Natural killer cell (primary cell): ENCODE measurements at regions not wholly inside any gene's neighbourhood (a gene's known extent, or its start where the extent isn't known, plus 50 kb on each side); places are given as distances from the start of the nearest gene placed in this dataset.

Experiments used
- ATAC-seq, 3 donors: fragments of 150-1000 bp in 2 of 3; fragments of 200-7000 bp in 1 of 3; cut with Tn5 transposase; 1 replicate in 1 of 3; 2 replicates in 2 of 3; pipeline ENCODE4 v1.10.0; 2021; ENCODE audit warnings: mild to moderate bottlenecking in 2 of 3, moderate library complexity in 2 of 3
- DNase-seq, 2 donors: peaks; one replicate each; pipeline versions ENCODE4 v3.0.0 to v3.0.0-alpha.2; 2013 to 2021; ENCODE audit warnings: mixed read lengths in 1 of 2
- H3K27ac ChIP-seq: one replicate; pipeline ENCODE4 v1.5.1; 2013; ENCODE audit warnings: mild to moderate bottlenecking, low read length
- H3K27me3 ChIP-seq: one replicate; pipeline ENCODE4 v1.6.1; 2013; ENCODE audit warnings: low read length; ENCODE audit not compliant: control insufficient read depth, insufficient read depth
- H3K36me3 ChIP-seq: one replicate; pipeline ENCODE4 v1.6.1; 2013; ENCODE audit warnings: low read length; ENCODE audit not compliant: control insufficient read depth, insufficient read depth
- H3K4me1 ChIP-seq: one replicate; pipeline ENCODE4 v1.6.1; 2013; ENCODE audit warnings: low read length; ENCODE audit not compliant: control insufficient read depth, insufficient read depth
- H3K4me3 ChIP-seq: one replicate; pipeline ENCODE4 v1.5.1; 2013; ENCODE audit warnings: low read length
- H3K9me3 ChIP-seq: one replicate; pipeline ENCODE4 v1.6.1; 2013; ENCODE audit warnings: low read length; ENCODE audit not compliant: control insufficient read depth, insufficient read depth
- H3K27ac Mint-ChIP-seq, 2 donors: one replicate each; pipeline ENCODE4 v1.8.0; 2022; ENCODE audit warnings: mild to moderate bottlenecking in 2 of 2, mixed read lengths in 2 of 2, moderate library complexity in 1 of 2
- H3K27me3 Mint-ChIP-seq, 2 donors: one replicate each; pipeline ENCODE4 v1.8.0; 2022; ENCODE audit warnings: low read depth in 2 of 2, mixed read lengths in 2 of 2
- H3K36me3 Mint-ChIP-seq: one replicate; pipeline ENCODE4 v1.8.0; 2022; ENCODE audit warnings: mixed read lengths
- H3K4me1 Mint-ChIP-seq, 2 donors: one replicate each; pipeline ENCODE4 v1.8.0; 2022; ENCODE audit warnings: mixed read lengths in 2 of 2
- H3K4me3 Mint-ChIP-seq: one replicate; pipeline ENCODE4 v1.8.0; 2022; ENCODE audit warnings: mild to moderate bottlenecking, moderate library complexity, mixed read lengths
- H3K9me3 Mint-ChIP-seq, 2 donors: one replicate each; pipeline ENCODE4 v1.8.0; 2022; ENCODE audit warnings: mixed read lengths in 2 of 2
- CTCF ChIP-seq: fragments of 200-600 bp; IDR thresholded peaks from one replicate; pipeline ENCODE4 v1.8.0; 2022; ENCODE audit warnings: antibody characterized with exemption
- WGBS: methylation state at CpG from one replicate; pipeline ENCODE4 v1.1.7; 2013; ENCODE audit warnings: missing lambda C conversion rate; ENCODE audit not compliant: insufficient coverage; 5-methylcytosine and 5-hydroxymethylcytosine counted together
- intact Hi-C: fragments of 100-400 bp; cut with micrococcal nuclease; formaldehyde crosslinking; loops from one replicate; pipeline ENCODE4 v1.14.2; 2022

GRCh38 chr2:175808858-175809257 is 193.2 kb downstream of the LNPK start:
- WGBS: 90% methylated on average over 1 of the region's 1 CpG
- H3K36me3 ChIP-seq: no peaks in the 10 kb centered on the region
- intact Hi-C loops: no loop called here

GRCh38 chr2:175808078-175808477 is 194.0 kb downstream of the LNPK start:
- DNase-seq: no peak
- no peak overlapping the region for H3K4me3 Mint-ChIP-seq
- Histone ChIP-seq H3K27ac (no peak overlapping the region), H3K4me1 (no peaks in the 10 kb centered on the region), H3K9me3 (no peaks in the 10 kb centered on the region), H3K36me3 (no peaks in the 10 kb centered on the region), H3K27me3 (no peaks in the 10 kb centered on the region), H3K4me3 (no peak overlapping the region)
- peaks cover 6 to 18% of the 10 kb centered on the region in 2 donors for H3K27me3 Mint-ChIP-seq
- TF ChIP-seq CTCF: no peak
- WGBS: no CpG with 5 or more reads among the region's 1 CpG
- no peaks in the 10 kb centered on the region for H3K4me1 Mint-ChIP-seq
- no peak for ATAC-seq
- intact Hi-C loops: no loop called here
- H3K36me3 Mint-ChIP-seq: no peaks in the 10 kb centered on the region
- no peaks in the 10 kb centered on the region for H3K9me3 Mint-ChIP-seq
- no peak overlapping the region for H3K27ac Mint-ChIP-seq

More at GRCh38 chr2:175808858-175809257, 193.2 kb downstream of the LNPK start:
- Histone ChIP-seq H3K4me3 (no peak overlapping the region), H3K9me3 (no peaks in the 10 kb centered on the region), H3K27me3 (no peaks in the 10 kb centered on the region), H3K27ac (no peak overlapping the region), H3K4me1 (no peaks in the 10 kb centered on the region)
- ATAC-seq: no peak
- Mint-ChIP-seq H3K9me3 (no peaks in the 10 kb centered on the region), H3K27me3 (peaks cover 6 to 18% of the 10 kb centered on the region in 2 donors), H3K4me3 (no peak overlapping the region), H3K36me3 (no peaks in the 10 kb centered on the region), H3K4me1 (no peaks in the 10 kb centered on the region), H3K27ac (no peak overlapping the region)
- DNase-seq: no peak
- TF ChIP-seq CTCF: no peak

DNA sequence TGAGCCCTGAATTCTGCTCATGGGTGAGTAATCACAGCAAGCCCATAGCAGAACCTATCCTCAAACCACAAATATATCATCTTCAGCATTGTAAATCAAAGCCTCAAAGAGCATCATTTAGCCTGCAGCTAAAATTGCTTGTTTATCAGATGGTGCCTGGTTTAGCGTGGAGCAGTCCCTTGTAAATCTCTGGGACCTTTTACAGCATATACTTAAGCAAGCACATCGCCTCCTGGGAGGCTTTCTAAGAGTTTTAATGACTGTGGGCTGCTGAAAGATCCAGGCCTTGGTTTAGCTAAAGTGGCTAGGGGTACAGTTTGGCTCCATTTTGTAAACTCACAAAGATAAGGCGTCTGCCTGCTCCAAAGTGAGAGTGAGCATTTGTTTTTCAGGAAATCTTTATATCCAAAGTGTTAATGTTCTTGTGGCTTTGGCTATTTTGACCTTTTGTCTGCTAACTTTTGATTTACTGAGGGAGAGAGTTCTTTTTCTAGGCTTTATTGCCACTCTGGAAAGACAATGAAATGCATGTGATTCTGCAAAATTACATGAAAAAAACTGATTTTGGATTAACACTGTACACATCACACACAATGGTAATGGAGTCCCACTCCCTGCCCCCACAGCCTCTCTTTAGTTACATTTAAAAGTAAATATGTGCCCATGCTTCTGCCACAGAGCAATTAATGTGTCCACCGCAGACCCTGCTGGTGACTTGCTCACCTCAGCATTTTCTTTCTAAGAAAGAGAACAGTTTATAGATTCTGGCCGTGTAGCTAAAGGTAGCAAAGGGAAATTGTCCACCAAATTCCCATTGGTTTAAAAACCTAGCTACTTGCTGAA is 194.8 kb downstream of the LNPK start:
- intact Hi-C loops: no loop called here
- Mint-ChIP-seq H3K4me3 (no peak overlapping the region), H3K27me3 (peaks cover 8 to 18% of the 10 kb centered on the region in 2 donors), H3K27ac (no peak overlapping the region), H3K36me3 (no peaks in the 10 kb centered on the region), H3K9me3 (no peaks in the 10 kb centered on the region), H3K4me1 (no peaks in the 10 kb centered on the region)
- H3K36me3 ChIP-seq: no peaks in the 10 kb centered on the region
- no peak overlapping the region for H3K4me3 ChIP-seq
- H3K27ac ChIP-seq: no peak overlapping the region
- ATAC-seq (no peak), DNase-seq (no peak)
- H3K4me1 ChIP-seq: no peaks in the 10 kb centered on the region
- no peak for TF ChIP-seq CTCF
- no peaks in the 10 kb centered on the region for H3K27me3 ChIP-seq
- 93% methylated on average over 4 of the region's 5 CpGs for WGBS
- H3K9me3 ChIP-seq: no peaks in the 10 kb centered on the region

GRCh38 chr2:175806570-175806969 is 195.5 kb downstream of the LNPK start:
- Histone ChIP-seq H3K4me1 (no peaks in the 10 kb centered on the region), H3K36me3 (no peaks in the 10 kb centered on the region), H3K9me3 (no peaks in the 10 kb centered on the region), H3K4me3 (no peak overlapping the region), H3K27ac (no peak overlapping the region), H3K27me3 (no peaks in the 10 kb centered on the region)
- Mint-ChIP-seq H3K4me1 (no peaks in the 10 kb centered on the region), H3K36me3 (no peaks in the 10 kb centered on the region), H3K27ac (no peak overlapping the region), H3K27me3 (peaks cover 8 to 18% of the 10 kb centered on the region in 2 donors), H3K9me3 (no peaks in the 10 kb centered on the region), H3K4me3 (no peak overlapping the region)
- no peak for DNase-seq
- ATAC-seq: no peak
- TF ChIP-seq CTCF: no peak
- WGBS: 63% methylated on average over 1 of the region's 3 CpGs
- intact Hi-C loops: no loop called here
